ENCODE measurements at regions not wholly inside any gene's neighbourhood (a gene's known extent, or its start where the extent isn't known, plus 50 kb on each side); places are given as distances from the start of the nearest gene placed in this dataset.

DNA sequence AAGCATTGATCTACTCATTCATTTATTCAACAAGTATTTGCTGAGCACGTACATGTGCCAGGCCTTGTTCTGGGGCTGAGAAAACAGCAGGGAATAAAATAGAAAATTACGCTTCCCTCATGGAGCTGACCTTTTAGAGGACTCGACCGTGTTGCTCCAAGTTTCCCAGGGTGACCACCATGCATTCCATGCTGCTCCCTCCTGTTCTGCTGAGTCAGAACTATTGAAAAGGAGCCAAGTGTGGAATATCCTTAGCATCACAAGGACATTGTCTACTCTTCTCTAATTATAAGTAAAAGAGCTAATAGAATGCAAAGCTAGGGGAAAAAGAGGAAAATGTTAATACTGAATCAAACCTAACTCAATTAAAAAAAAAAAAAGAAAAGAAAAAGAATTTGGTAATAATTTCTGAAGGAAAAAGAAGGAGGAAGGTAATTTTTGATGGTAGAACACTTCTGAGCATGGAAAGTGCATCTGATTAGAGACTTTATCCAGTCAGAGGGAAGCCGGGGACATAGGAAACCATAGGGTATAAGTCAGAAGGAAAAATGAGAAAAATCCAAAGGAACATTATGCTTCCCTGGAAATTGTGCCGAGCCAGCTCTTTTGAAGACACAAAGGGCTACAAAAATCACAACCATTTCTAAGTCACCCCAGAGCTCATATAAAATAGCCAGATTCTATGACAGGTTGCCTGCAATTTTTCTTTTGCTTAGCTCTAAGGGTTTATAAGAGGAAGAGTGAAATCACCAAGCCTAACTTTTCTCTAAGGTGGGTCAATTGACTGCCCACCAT lies 339.4 kb downstream of the RND3 start:
- peak; percentile 50 for DNase-seq (ENCODE audit: low read depth)
- no peak overlapping the region for H3K4me3 ChIP-seq (ENCODE audit: low read depth, low read length)

DNA sequence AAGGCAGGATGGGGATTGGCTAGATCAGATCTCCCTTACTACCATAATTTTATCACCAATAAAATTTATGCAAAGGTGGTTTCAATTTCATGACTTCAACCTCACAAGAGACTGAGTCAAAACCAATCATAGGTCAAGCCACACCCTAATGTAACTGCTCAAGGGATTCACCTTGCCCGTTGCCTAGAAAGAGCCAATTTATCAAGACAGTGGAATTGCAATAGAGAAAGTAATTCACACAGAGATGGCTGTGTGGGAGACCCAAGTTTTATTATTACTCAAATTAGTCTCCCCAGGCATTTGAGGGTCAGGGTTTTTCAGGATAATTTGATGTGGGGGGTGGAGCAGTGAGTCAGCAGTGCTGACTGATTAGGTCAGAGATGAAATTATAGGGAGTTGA lies 340.6 kb downstream of the RND3 start:
- DNase-seq (ENCODE audit: low read depth): no peak
- H3K4me3 ChIP-seq (ENCODE audit: low read depth, low read length): no peak overlapping the region

DNA sequence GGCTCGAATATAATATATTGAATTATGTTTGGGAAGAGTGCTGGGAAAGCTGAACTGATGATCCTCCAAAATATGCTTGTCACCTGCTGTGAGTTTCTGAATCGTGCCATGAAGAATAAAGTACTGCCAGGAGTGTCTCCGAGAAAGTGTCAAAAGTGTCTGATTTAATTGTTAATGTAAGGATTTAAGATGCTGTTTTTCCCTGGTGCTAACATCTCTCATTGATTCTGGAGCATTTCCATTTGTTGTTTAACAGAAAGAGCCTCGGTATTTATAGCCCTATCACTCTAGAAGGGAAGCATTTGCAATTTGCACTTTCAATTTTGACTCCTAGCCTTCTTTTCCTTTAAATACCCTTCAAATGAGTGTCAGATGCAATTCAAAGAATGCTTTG lies 342.2 kb downstream of the RND3 start:
- DNase-seq (ENCODE audit: low read depth): no peak

DNA sequence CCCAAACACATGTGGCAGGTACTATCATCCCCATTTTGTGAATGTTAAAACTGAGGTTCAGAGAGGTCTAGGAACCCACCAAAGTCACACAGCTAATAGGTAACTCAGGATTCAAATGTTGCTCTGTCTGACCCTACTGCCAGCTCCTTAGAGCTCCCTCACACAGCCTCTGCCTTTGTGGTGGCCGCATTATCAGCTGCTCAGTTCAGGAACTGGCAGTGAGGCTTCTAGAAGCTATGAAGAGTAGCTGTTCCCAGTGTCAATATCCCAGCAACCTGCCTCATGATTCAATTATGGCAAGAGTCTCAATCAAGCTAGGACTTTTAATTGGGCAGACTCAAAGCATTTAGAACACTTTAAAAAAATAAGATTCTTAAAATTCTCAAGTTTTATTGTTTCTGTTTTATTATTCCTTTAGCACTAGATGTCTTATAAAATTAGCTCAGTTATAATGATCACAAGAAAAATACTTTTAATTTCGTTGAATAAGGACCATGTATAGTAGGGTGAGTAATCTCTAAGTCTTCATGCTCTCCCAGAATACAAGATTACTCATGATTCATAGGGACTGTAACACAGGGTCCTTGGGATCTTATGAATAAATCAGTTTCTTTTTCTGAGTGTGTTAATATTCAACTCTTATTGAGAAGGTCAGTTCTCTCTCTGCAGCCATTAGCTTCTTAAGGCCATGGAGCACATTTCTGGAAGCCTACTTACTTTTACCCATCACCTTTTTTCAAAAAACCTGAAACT lies 342.7 kb downstream of the RND3 start:
- no peak overlapping the region for H3K4me3 ChIP-seq (ENCODE audit: low read depth, low read length)
- DNase-seq (ENCODE audit: low read depth): no peak

More for the DNA sequence above, 342.2 kb downstream of the RND3 start:
- no peak overlapping the region for H3K4me3 ChIP-seq (ENCODE audit: low read depth, low read length)

DNA sequence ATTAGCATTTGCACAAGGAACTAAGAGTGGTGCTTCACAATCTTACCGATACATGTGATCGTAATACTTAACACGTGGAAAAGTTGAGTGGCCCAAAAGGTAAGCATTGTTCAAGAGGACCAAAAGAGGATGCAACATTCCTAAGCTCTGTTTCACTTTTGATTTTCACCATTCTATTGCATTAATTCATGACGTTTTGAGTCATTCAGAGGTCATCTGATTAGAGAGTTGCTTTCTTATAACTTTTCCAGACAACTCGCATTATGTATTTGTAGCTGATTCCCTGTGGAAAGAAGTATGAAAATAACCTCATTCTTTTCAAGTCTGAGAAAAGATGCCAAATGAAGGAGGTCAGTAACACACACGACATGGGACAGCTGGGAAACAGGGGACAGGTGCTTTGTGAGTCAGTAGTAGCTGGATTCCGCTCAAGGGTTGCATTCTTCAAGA lies 344.4 kb downstream of the RND3 start:
- no peak overlapping the region for H3K4me3 ChIP-seq (ENCODE audit: low read depth, low read length)
- DNase-seq (ENCODE audit: low read depth): no peak

DNA sequence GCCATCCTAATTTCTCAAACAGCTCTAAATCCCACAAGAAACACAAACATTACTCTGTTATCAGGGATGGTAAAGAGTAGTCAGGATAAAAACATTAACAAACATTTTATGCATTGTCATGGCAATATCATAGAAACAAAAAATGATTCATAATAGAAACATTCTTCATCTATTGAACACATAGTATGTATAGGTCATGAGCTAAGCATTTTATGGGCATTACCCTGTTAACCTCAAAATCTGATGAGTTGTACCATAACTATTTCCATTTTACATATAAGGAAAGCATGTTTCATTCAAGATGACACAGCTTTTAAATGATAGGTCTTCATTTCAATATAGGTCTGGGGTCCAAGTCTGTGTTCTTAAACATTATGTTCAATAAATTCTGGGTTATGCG lies 344.9 kb downstream of the RND3 start:
- no peak overlapping the region for H3K4me3 ChIP-seq (ENCODE audit: low read depth, low read length)
- peak; percentile 57 for DNase-seq (ENCODE audit: low read depth)

DNA sequence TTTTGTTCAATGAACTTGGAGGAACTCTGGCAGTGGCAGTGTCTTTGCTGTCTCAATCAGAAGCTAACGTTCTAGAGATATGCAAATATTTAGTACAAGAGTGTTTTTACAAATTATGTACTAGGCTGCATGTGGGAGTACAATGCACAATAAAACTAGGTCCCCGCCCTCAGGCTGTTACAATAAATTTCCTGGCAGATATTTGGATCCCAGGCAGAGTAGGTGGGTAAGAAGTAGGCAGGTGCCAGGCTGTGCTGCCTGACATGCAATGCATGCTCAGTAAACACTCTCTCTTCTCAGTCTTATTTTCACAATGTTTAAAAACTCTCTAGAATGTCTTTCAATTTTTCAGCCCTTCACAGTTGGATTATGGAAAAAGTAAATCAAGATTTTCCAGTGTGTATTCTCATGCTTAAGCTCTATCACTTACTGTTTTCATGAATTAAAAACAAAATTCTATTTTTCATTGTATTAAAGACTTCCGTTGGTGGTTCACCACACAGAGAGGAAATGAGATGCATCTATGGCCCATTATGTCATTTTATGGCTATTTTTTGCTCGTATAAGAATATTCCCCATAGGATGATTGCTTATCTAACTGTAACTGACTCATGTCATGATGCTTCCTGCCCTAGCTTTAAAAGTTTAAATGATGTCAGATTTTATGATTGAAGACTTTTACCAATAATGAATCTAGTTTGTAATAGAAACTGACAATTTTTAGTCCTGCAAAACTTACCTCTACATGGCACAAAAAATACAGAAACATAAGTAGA lies 346.1 kb downstream of the RND3 start:
- H3K4me3 ChIP-seq (ENCODE audit: low read depth, low read length): no peak overlapping the region
- no peak for DNase-seq (ENCODE audit: low read depth)

DNA sequence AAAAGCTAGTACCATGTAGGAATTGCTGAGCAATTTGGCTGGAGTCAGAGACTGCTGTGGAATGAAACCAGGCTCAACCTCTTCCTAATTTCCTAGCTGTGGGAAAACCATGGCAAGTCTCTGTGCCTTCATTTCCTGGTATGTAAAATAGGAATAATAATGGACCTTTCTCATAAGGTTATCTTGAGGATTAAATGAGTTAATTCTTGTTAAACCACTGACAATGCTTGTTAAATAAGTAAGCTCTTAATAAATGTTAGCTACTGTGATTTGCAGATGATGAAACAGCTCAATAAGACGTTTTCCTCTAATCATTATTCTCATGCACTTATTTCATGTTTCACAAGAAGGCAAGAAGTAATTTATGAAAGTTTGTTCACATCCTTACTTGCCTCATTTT lies 346.7 kb downstream of the RND3 start:
- DNase-seq (ENCODE audit: low read depth): no peak
- H3K4me3 ChIP-seq (ENCODE audit: low read depth, low read length): no peak overlapping the region

DNA sequence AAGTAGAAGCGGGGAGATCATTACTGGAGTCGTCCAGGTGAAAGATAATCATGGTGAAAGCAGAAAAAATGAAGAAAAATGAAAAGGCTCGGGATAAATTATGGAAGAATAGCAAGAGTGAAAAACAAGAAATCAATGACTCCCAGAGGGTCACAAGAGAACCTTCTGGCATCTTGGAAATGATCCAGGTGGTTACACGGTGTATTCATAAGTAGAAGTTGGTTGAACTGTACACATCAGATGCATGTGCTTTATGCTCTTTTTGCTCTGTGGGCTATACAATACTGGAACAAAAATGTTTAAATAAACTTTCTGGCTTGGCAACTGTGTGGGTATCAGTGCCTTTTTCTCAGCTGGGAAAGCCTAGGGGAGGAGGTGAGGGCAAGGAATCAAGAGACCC lies 348.9 kb downstream of the RND3 start:
- no peak for DNase-seq (ENCODE audit: low read depth)
- no peak overlapping the region for H3K4me3 ChIP-seq (ENCODE audit: low read depth, low read length)

DNA sequence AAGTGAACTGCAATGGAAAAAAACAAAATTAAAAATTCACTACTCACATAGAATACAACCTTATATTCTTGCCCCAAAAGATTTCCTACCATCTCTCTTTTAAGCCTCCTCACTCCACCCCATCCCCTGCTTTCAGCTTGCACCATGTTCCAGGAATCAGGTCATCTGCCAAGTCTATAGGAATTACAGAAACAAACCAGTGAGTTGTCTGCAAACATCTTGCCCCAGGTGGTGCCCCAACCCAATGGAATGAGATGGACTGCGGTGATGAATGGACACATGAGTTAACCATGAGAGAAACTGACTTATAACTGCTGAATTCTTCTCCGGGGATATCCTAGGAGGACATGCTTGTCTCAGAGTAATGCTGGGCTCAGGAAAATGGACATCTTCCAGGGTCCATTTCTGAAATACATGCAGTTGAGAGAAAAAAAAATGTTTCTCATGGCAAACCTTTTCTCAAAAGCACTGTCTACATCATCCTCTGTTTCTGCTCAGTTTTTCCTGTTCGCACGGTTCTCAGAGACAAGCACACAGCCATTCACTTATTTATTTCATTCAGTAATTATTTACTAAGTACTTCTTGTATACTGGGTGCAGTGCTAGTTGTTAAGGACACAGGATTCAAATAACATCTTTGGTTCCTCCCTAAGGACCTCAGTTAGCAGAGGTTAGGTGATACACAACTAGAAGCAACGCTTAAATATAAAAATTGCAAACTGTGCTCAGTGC lies 350.0 kb downstream of the RND3 start:
- no peak for DNase-seq (ENCODE audit: low read depth)
- no peak overlapping the region for H3K4me3 ChIP-seq (ENCODE audit: low read depth, low read length)

DNA sequence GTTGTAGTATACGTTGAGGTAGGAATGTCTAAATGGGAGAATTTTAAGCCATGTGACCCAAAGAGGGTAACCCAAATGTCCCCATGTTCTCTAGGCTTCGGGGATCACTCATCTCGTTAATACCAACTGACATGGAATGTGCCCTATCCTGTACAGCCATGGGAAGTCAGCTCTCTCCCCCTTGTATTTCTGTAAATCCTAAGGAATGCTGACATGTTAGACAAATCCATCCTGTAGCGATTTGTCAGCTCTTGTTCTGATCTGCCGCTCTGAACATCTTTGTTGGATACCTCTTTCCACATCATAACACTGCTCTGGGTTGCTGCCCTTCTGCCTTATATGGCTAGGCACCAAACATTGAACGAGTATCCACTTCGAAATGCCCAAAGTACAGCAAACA lies 350.6 kb downstream of the RND3 start:
- DNase-seq (ENCODE audit: low read depth): no peak
- H3K4me3 ChIP-seq (ENCODE audit: low read depth, low read length): no peak overlapping the region

DNA sequence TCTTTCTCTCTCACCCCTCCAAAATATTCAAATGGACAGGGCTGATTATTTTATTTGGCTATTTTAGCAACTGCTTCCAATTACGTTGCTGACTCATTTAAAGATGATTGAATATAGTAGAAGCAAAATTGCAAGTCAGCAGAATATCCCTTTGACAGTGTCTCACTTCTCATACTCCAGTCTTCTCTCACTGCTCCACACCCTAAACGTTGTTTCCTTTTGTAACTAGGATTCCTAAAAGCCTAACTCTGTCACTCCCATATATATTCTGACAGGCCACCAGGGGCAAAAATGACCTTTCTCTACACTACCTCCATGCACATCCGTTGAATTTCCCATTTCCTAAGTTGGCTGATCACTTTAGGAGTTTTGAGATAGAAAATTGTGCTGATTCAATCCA lies 351.1 kb downstream of the RND3 start:
- DNase-seq (ENCODE audit: low read depth): no peak
- no peak overlapping the region for H3K4me3 ChIP-seq (ENCODE audit: low read depth, low read length)

DNA sequence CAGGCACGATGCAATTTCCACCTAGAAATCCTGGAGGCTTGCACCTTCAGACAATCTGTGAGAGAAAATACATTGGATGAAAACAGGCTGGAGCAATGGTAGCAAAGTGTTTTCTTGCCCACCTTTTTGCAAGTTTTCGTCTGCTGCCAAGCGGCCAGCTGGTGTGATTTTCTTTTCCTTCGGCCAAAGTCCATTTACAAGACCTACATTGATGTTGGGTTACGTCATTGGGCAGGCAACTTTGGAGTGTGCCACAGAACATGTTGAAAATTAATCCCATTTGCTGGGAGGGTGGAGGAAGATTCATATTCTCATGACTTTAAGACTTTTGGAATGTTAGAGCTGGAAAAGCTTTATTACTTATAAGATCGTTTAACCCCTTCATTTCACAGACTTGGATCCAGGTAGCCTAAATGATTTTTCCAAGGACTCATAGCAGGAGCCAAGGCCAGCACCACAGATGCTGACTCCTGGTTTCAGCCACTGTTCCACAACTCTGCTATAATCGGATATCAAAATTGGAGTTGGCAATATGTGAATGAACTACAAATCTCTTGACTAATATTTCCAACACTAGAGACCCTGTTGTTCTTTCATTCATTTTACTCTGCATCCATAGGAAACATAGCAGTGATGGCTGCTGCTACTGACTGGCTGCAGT lies 352.1 kb downstream of the RND3 start:
- no peak overlapping the region for H3K4me3 ChIP-seq (ENCODE audit: low read depth, low read length)
- DNase-seq (ENCODE audit: low read depth): no peak

DNA sequence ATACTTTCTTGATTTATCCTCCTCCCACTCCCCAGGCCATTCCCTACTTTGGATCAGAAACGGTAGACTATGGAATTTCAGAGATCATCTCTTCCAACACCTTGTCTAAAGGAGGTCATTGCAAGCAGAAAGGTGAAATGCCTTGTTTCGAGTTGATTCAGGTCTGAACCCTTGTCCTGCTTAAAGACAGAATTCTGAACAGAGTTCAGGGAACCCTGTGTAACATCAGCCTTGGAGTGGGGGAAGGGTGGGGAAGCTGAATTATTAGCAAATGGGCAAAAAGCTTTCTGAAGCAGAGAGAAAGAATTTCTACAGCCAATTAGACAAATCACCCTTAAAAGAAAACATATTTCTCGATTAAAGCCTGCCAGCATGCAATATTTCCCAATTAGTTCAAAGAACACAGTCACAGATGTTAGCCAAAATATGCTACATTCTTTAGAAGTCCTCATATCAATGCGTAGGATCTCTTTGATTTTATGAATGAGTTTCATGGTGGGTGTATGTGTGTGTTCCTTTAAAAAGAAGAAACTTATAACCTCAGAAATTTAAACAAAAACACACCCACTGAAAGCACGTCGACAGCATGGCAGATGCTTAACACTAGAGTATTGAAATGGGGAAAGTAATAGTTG lies 353.1 kb downstream of the RND3 start:
- DNase-seq (ENCODE audit: low read depth): no peak
- H3K4me3 ChIP-seq (ENCODE audit: low read depth, low read length): no peak overlapping the region

DNA sequence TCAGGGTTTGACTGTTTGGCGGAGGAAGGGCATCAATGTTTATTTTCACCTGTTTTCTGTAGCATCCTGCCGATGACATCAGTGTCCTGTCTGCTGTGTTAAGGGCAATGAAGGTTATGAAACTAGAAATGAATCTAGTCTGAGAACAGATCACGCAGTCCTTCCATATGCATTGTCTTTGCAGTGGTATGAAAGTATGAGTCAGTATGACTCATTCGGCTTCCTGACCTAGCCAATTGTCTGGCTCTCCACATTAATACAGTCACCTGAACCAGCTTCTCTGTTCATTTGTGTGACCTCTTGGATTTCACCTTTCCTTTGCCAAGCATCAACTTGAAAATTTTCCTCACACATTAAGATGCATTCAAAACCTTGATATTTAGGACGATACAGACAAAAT lies 353.8 kb downstream of the RND3 start:
- peak; percentile 83 for DNase-seq (ENCODE audit: low read depth)
- no peak overlapping the region for H3K4me3 ChIP-seq (ENCODE audit: low read depth, low read length)

DNA sequence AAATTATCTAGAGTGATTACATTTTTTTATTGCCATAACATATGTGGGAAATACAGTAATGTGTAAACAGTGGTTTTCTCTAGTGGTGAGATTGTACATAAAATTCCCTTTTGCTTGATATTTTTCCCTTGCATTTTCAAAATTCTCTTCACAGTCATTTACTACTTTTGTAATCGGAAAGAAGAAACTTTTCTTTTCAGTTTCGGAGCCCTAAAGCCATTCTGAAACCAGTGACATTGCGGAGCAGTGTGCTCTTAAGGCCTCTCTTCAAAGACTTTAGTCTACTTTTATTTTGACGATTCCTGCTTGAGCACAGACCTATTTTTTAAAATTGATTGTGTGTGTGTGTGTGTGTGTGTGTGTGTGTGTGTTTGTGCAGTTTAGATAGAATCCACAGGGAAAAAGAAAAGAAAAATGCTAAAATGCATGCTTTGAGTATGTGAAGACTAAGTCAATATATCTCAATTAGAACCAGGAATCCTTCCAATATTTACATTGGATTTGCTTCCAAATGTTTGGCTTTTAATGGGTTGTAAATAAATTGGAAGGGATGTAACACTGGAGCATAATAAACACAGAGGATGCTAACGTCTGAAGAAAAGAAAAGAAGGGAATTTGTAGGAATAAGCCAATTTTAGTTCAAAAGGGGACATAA lies 357.4 kb downstream of the RND3 start:
- DNase-seq (ENCODE audit: low read depth): no peak
- no peak overlapping the region for H3K4me3 ChIP-seq (ENCODE audit: low read depth, low read length)

DNA sequence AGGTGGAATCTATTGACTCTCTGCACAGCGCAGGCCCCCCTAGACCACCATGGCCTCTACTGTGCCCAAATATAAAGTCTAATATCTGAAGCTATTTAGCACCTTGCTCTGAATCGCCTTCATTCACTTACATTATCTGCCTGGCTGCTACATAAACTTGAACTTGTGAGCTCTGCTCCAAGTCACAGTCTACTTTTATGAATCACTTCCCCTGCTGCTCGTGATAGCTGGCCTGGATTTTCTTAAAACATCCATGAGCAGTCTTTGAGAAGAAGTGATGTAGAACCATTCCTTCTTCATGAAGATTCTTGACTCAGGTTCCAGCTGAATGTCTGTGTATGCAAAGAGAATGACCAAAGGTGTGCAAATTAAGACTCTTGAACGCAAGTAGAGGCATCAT lies 359.5 kb downstream of the RND3 start:
- no peak for DNase-seq (ENCODE audit: low read depth)

DNA sequence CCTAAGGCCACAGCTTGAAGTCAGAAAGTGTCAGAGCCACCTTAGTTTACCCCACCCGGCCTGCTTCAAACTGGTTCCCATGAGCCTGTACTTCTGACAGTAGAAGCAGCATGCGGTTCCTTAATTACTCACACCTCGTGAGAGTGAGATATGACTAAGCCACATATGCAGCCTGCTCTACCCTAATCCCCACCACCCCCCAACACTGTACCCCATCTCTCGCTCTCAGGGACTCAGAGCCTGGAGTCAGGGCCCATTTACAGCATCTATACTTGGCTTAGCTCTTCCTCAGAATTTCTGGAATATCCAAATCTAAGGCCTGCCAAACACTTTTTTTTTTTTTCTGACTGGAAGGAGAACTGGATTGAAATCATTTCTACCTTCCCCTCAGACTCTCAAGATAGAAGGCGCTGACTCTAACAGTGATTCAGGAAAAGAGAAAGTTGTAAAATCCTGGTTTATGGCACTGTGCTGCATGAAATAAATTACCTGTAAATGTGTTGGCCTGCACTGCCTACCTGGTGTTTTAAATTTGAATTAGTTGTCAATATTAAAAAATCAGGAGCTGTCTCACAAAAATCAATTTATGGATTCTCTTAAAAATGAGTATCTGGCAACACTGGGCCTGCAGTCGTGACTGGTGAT lies 360.0 kb downstream of the RND3 start:
- H3K4me3 ChIP-seq (ENCODE audit: low read depth, low read length): no peak overlapping the region
- no peak for DNase-seq (ENCODE audit: low read depth)

More for the DNA sequence above, 359.5 kb downstream of the RND3 start:
- H3K4me3 ChIP-seq (ENCODE audit: low read depth, low read length): no peak overlapping the region

Measured in skeletal muscle cell (primary cell).